GM12878 (cell line): ENCODE measurements at regions not wholly inside any gene's neighbourhood (a gene's known extent, or its start where the extent isn't known, plus 50 kb on each side); places are given as distances from the start of the nearest gene placed in this dataset.
A peak's percentile ranks its signal among the peaks of the same experiment; 100 is the strongest.

Source experiments
- ATAC-seq: fragments of 200-7000 bp; cut with Tn5 transposase; 3 replicates; pipeline ENCODE4 v1.9.1; 2020; ENCODE audit warnings: mild to moderate bottlenecking, moderate library complexity
- BruUV-seq: library from RNA; stranded (reverse); fragments of 400-500 nt; replicated peaks from 2 replicates; lab custom pipeline; 2021; lab: Mats Ljungman, UMichigan
- CTCF ChIA-PET: fragments of 300-600 bp; sonication (Branson Sonifier 250); formaldehyde crosslinking; extraction: SDS; loops from one replicate; lab custom pipeline; 2021; ENCODE audit warnings: inconsistent platforms; lab: Yijun Ruan, JAX
- POLR2A ChIA-PET: fragments of 350-600 bp; formaldehyde crosslinking; extraction: SDS; loops from one replicate; lab custom pipeline; 2021; ENCODE audit warnings: inconsistent platforms; lab: Charles Lee
- RAD21 ChIA-PET: fragments of 300-600 bp; sonication (Branson Sonifier 250); formaldehyde crosslinking; loops from one replicate; lab custom pipeline; 2023; ENCODE audit warnings: antibody characterized with exemption; ENCODE audit not compliant: unreplicated experiment; lab: Charles Lee
- SMC1A ChIA-PET: fragments of 300-600 bp; sonication (Branson Sonifier 250); formaldehyde crosslinking; loops from one replicate; lab custom pipeline; 2023; ENCODE audit not compliant: unreplicated experiment, uncharacterized antibody; lab: Charles Lee
- DNase-seq: peaks from one replicate; pipeline ENCODE4 v3.0.0-alpha.2; 2011; ENCODE audit warnings: low read depth, low spot score
- FAIRE-seq: peaks from 3 replicates; lab custom pipeline; 2011; peaks lifted over from hg19 to GRCh38; lab: Jason Lieb, UNC
- H2AFZ ChIP-seq: 2 replicates; pipeline ENCODE4 v1.6.0; 2011; ENCODE audit warnings: low read depth, low read length, control low read depth; ENCODE audit not compliant: control insufficient read depth
- H3K27ac ChIP-seq: 2 replicates; pipeline ENCODE4 v1.5.1; 2011; ENCODE audit warnings: control low read depth; ENCODE audit not compliant: control insufficient read depth, insufficient read depth
- H3K27me3 ChIP-seq, 2 experiments: replicated peaks in 1 of 2; 2 replicates each; pipeline versions ENCODE4 v1.6.0 to v1.6.1; 2011; ENCODE audit warnings: low read length in 1 of 2; ENCODE audit not compliant: control insufficient read depth in 2 of 2, insufficient read depth in 2 of 2
- H3K36me3 ChIP-seq, 2 experiments: 2 replicates each; pipeline ENCODE4 v1.5.1; 2011; ENCODE audit warnings: low read length in 1 of 2; ENCODE audit not compliant: control insufficient read depth in 2 of 2, insufficient read depth in 2 of 2
- H3K4me1 ChIP-seq: 2 replicates; pipeline ENCODE4 v1.6.1; 2011; ENCODE audit warnings: mild to moderate bottlenecking, low read length, moderate library complexity, mixed read lengths; ENCODE audit not compliant: control insufficient read depth, insufficient read depth
- H3K4me2 ChIP-seq: 2 replicates; pipeline ENCODE4 v1.6.0; 2011; ENCODE audit warnings: control low read depth; ENCODE audit not compliant: control insufficient read depth, insufficient read depth
- H3K4me3 ChIP-seq: fragments of 200-600 bp; sonication (generic); 2 replicates; pipeline ENCODE4 v1.5.1; 2016
- H3K79me2 ChIP-seq: 2 replicates; pipeline ENCODE4 v1.6.0; 2011; ENCODE audit warnings: low read length; ENCODE audit not compliant: control insufficient read depth, insufficient read depth
- H3K9ac ChIP-seq: 2 replicates; pipeline ENCODE4 v1.8.0; 2011; ENCODE audit warnings: low read length, control low read depth, mixed read lengths; ENCODE audit not compliant: control insufficient read depth, insufficient read depth
- H3K9me3 ChIP-seq: replicated peaks from 3 replicates; pipeline ENCODE4 v1.5.1; 2011; ENCODE audit warnings: mild to moderate bottlenecking, low read length; ENCODE audit not compliant: control insufficient read depth, insufficient read depth
- H4K20me1 ChIP-seq: 2 replicates; pipeline ENCODE4 v1.6.0; 2011; ENCODE audit not compliant: control insufficient read depth, insufficient read depth
- EP300 ChIP-seq, 2 experiments: fragments of 150-350 bp in 1 of 2; IDR thresholded peaks; 2 replicates each; pipeline ENCODE4 v1.6.1; 2011 to 2012; ENCODE audit warnings: low read depth in 2 of 2, low read length in 2 of 2, borderline replicate concordance in 1 of 2, improper control_type of control experiment in 1 of 2, inconsistent platforms in 1 of 2; ENCODE audit not compliant: control insufficient read depth in 1 of 2
- WGBS: methylation state at CpG from one replicate; pipeline ENCODE4 v1.1.6; 2016; ENCODE audit warnings: low lambda C conversion rate; ENCODE audit not compliant: insufficient replicate concordance, insufficient coverage; ENCODE audit errors: missing lambda C conversion rate; 5-methylcytosine and 5-hydroxymethylcytosine counted together
- in situ Hi-C: fragments of 300-500 bp; cut with MboI; formaldehyde crosslinking; loops from 9 replicates; pipeline ENCODE4 v1.14.3; 2018; ENCODE audit warnings: mixed read lengths
- intact Hi-C: fragments of 100-400 bp; cut with micrococcal nuclease; formaldehyde crosslinking; loops from one replicate; pipeline ENCODE4 v1.14.2; 2022; ENCODE audit not compliant: unreplicated experiment
- TF ChIP-seq, protein P1 (sequence below), 3 experiments: IDR thresholded peaks in 2 of 3; conservative IDR thresholded peaks in 1 of 3; 2 replicates each; pipeline ENCODE4 v1.5.1; 2011; ENCODE audit warnings: low read depth in 3 of 3, low read length in 3 of 3, mild to moderate bottlenecking in 3 of 3, control low read depth in 2 of 3, moderate library complexity in 2 of 3, inconsistent platforms in 1 of 3, mixed read lengths in 1 of 3; ENCODE audit not compliant: control insufficient read depth in 2 of 3, insufficient read depth in 1 of 3; ENCODE audit errors: extremely low read depth in 1 of 3

DNA sequence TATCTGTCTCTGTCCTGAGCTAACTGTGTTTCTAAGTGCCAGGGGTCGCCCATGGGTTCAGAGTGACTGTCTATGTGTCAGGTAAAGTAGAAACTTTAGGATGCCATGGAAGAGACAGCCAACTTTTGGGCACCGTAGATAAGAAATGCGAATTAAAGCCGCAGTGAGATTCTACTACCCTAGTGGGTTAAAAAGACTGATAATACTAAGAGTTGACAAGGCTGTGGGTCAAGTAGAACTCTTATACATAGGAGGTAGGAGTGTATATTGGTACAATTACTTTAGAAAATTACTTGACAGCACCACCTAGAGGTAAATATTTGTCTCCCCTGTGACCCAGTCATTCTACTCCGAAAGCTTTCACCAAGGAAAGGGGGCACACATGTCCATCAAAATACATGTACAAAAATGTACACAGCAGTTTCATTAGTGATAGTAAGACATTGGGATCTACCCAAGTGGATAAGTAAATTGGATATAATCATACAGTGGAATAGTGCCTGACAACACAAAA is 371.3 kb downstream of the SLC4A3 start:
- DNase-seq: no peak
- SMC1A ChIA-PET: interaction anchor here (0.6 to 1.8 kb wide), 3 partner anchors 14 to 266 kb away, joined by 3 to 4 read pairs (median 3); no protein-coding TSS in a partner anchor
- 39% methylated on average over 5 of the region's 5 CpGs for WGBS
- no peak overlapping the region for H3K27ac ChIP-seq
- intact Hi-C loops (loop anchor here (2.0 to 10.0 kb wide), 2 partner anchors 262 to 1576 kb away; partner anchors contain the start of gene EPHA4), in situ Hi-C loops (no loop called here)
- TF ChIP-seq, protein P1, sequence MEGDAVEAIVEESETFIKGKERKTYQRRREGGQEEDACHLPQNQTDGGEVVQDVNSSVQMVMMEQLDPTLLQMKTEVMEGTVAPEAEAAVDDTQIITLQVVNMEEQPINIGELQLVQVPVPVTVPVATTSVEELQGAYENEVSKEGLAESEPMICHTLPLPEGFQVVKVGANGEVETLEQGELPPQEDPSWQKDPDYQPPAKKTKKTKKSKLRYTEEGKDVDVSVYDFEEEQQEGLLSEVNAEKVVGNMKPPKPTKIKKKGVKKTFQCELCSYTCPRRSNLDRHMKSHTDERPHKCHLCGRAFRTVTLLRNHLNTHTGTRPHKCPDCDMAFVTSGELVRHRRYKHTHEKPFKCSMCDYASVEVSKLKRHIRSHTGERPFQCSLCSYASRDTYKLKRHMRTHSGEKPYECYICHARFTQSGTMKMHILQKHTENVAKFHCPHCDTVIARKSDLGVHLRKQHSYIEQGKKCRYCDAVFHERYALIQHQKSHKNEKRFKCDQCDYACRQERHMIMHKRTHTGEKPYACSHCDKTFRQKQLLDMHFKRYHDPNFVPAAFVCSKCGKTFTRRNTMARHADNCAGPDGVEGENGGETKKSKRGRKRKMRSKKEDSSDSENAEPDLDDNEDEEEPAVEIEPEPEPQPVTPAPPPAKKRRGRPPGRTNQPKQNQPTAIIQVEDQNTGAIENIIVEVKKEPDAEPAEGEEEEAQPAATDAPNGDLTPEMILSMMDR (IDR thresholded peaks at IDR 0.05 in 2 of 3, conservative IDR thresholded peaks at IDR 0.05 in 1 of 3; ENCODE audit: control insufficient read depth in 2 of 3, extremely low read depth in 1 of 3, insufficient read depth in 1 of 3, low read depth in 3 of 3, low read length in 3 of 3): peak in 1 of 3 experiments; percentile 30; a peak in 3 of 6 replicates
- TF ChIP-seq EP300 (IDR thresholded peaks at IDR 0.05; ENCODE audit: borderline replicate concordance in 1 of 2, control insufficient read depth in 1 of 2, low read depth in 2 of 2, low read length in 2 of 2): no peak
- RAD21 ChIA-PET: interaction anchor here (1.3 to 1.5 kb wide), 2 partner anchors 13 to 255 kb away, joined by 3 read pairs; no protein-coding TSS in a partner anchor
- no peak overlapping the region for H3K9ac ChIP-seq
- peaks cover 2 to 4% of the 10 kb centered on the region in 2 experiments; a peak in 3 of 4 replicates for H3K27me3 ChIP-seq
- no peaks in the 10 kb centered on the region for H3K79me2 ChIP-seq
- peak; percentile 59 for FAIRE-seq
- H3K36me3 ChIP-seq: no peaks in the 10 kb centered on the region
- CTCF ChIA-PET: interaction anchor here (0.5 to 1.9 kb wide), 6 partner anchors 11 to 1576 kb away, joined by 3 to 9 read pairs (median 3); no protein-coding TSS in a partner anchor
- no peak overlapping the region for H3K4me3 ChIP-seq
- POLR2A ChIA-PET: no interaction called here
- no TSS peak for BruUV-seq
- no peaks in the 10 kb centered on the region for H3K4me1 ChIP-seq
- no peaks in the 10 kb centered on the region for H4K20me1 ChIP-seq
- H3K4me2 ChIP-seq: no peak overlapping the region
- no peaks in the 10 kb centered on the region for H3K9me3 ChIP-seq
- peak; percentile 57; the same call in 2 of the 3 replicates for ATAC-seq
- no peak overlapping the region for H2AFZ ChIP-seq
